Middle frontal gyrus (tissue), 1 donor: ENCODE measurements at regions not wholly inside any gene's neighbourhood (a gene's known extent, or its start where the extent isn't known, plus 50 kb on each side); places are given as distances from the start of the nearest gene placed in this dataset.
"Not testable (repeated sequence)": the region's sequence is repeated elsewhere in the genome, so short reads cannot be mapped to it uniquely, and the experiment has no call there.

Experiments used
- DNase-seq: peaks from one replicate; pipeline ENCODE4 v3.0.0-alpha.2; 2015; ENCODE audit warnings: low spot score; ENCODE audit errors: extremely low spot score

DNA sequence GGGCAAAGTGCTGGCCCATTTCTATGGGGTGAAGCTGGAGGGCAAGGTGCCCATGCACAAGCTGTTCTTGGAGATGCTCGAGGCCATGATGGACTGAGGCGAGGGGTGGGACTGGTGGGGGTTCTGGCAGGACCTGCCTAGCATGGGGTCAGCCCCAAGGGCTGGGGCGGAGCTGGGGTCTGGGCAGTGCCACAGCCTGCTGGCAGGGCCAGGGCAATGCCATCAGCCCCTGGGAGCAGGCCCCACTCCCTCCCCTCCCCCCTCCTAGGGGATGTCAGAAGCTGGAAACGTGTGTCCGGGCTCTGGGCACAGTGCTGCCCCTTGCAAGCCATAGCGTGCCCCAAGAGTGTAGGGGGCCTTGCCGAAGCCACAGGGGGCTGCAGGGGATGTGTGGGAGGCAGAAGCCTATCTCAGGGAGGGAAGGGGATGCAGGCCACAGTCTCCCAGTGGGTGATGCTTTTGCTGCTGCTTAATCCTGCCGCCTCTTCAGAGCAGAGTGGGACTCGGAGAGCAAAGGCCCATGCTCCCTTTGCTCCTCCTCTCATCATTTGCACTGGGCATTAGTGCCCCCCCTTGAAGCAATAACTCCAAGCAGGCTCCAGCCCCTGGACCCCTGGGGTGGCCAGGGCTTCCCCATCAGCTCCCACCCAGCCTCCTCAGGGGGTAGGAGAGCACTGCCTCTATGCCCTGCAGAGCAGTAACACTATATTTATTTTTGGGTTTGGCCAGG, 85.2 kb downstream of the MRPL57 start:
- not testable (repeated sequence) for DNase-seq

DNA sequence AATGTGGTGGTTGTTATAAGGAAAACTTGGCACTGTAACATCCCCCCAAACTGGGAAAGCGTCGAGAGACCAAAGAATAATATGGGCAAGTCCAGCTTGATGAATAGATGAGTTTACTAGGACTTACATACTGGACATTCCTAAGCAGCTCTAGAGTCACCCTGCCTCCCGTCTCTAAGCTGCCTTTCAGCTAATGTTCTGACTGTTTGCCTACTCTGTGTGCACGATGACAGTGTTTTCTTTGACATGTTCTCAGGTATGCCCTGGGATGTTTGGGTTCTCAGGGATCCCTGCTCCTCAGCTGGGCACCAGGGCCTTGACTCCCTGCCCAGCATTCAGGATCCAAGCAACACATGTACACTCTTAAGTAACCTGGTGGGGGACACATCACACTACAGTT, 87.5 kb downstream of the MRPL57 start:
- DNase-seq = not testable (repeated sequence)

GRCh38 chr13:21268485-21268884, 92.0 kb downstream of the MRPL57 start:
- not testable (repeated sequence) for DNase-seq

DNA sequence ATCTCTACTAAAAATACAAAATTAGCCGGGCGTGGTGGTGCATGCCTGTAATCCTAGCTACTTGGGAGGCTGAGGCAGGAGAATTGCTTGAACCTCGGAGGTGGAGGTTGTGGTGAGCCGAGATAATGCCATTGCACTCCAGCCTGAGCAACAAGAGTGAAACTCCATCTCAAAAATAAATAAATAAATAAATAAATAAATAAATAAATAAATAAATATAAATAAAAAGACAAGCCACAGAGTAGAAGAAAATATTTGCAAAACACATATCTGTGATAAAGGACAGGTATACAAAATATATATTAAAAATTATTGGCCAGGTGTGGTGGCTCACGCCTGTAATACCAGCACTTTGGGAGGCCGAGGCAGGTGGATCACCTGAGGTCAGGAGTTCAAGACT, 96.0 kb downstream of the MRPL57 start:
- not testable (repeated sequence) for DNase-seq

- not testable (repeated sequence) for DNase-seq
These were observed 98.0 kb downstream of the MRPL57 start for GRCh38 chr13:21274457-21274856.

GRCh38 chr13:21282065-21282464, 105.6 kb downstream of the MRPL57 start:
- DNase-seq = no peak

DNA sequence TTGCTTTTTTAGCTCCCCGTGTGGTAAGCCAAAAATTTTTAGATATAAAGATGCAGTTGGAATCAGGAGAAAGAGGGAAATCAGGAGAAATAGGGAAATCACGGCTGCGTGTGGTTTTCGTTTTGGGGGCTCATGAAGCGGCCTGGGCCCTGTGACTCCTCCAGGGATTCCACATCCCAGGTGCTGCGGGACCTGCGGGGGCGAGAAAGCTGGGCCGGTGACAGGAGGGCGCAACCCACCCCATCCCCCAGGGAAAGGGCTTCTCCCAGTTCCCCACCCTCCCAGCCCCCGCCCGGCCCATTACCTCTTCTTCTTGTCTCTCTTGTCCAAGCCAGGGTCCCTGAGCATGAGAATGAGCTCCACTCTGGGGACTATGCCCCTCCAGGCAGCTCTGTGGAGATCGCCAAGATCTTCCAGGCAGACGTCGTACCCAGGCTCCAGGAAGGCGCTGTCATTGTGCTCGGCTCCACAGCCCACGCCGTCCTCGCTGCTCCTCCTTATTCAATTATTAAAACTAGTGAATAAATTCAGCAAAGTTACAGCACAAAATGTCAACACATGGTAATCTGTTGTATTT, 111.0 kb downstream of the MRPL57 start:
- no peak for DNase-seq

GRCh38 chr13:21289475-21289874, 113.0 kb downstream of the MRPL57 start:
- DNase-seq = no peak

- DNase-seq = not testable (repeated sequence)
These were observed 114.1 kb downstream of the MRPL57 start for GRCh38 chr13:21290442-21291002.

DNA sequence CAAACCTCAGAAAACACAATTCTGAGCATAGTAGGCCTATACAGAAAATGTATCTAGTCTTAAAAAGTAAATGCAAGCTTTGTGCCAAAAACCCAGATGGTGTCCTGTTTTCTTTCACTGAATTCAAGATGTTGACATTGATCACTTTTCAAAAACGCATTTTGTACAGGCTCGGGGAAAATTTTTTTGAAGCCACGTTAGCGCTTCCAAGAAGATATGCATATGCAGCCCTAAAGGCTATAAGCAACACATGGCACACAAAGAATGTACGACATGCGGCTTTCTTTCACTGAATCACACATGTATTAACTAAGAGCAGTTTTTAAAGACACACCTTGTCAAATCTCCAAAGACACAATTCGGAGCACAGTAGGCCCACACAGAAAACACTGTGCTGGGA, 115.4 kb downstream of the MRPL57 start:
- DNase-seq = no peak

GRCh38 chr13:21296991-21297390, 120.5 kb downstream of the MRPL57 start:
- DNase-seq = peak; percentile 5

- no peak for DNase-seq
These were observed 121.0 kb downstream of the MRPL57 start for GRCh38 chr13:21297447-21297846.

DNA sequence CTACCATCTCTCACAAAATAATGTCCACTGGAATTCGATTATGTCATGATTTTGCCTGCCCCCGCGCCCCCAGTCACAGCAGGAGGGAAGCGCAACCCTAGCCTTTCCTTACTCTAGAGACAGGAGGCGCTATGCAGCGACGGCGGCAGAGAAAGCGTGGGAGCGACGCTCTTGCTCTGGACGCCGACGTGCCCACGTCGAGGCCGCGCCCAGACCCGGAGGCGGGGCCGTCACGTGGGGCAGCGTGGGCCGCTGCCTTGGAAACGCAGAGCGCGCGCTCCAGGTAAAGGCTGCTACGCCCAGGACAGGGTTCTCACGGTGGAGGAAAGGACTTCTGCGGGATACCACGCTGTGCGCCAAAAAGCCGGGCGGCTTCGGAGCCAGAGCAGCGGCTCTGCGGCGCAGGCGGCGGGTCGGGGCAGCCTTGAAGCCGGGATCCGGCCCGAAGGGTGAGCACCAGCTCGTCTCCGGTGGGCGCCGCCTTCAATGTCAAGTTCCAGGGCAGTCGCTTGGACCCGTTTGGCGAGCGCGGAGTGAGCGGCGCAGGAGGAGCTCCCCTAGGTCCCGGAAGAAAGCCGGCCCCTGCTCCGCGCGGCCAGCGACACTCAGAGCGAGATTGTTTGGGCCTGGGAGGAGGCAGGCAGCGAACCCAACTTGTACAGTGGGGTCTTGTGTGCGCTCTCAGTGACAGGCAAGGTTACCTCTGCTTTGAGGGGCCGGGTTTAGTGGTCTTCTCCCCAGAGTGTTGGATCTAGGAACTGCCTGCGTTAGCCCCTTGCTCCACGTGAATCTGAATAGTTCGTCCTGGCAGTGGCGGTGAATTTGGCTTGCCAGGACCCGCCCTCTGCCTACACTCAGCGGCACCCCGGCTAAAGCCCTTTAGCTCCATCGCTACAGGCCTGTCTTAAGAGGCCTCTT, 121.7 kb downstream of the MRPL57 start:
- DNase-seq = peak; percentile 78

GRCh38 chr13:21304256-21304655, 127.8 kb downstream of the MRPL57 start:
- no peak for DNase-seq

- DNase-seq = not testable (repeated sequence)
These were observed 130.0 kb downstream of the MRPL57 start for GRCh38 chr13:21306300-21307073.

DNA sequence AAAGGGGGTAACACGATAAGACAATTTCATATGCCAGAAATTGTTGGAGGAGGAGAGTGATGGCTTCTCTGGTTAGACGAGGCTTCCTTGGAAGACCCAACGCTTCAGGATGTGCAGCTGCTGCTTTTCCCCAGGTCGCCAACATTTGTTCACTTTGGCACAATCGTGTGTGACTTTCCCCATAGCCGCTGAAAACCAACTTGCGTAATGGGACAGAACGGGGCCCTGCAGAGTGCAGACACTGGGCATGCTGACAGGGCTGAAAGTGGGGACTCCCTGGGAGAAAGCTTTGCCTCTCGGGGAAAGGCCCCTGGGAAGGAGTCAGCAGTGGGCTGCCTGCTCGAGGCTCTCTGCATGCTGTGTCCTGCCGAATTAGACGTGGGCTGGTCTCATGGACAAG, 130.7 kb downstream of the MRPL57 start:
- not testable (repeated sequence) for DNase-seq

DNA sequence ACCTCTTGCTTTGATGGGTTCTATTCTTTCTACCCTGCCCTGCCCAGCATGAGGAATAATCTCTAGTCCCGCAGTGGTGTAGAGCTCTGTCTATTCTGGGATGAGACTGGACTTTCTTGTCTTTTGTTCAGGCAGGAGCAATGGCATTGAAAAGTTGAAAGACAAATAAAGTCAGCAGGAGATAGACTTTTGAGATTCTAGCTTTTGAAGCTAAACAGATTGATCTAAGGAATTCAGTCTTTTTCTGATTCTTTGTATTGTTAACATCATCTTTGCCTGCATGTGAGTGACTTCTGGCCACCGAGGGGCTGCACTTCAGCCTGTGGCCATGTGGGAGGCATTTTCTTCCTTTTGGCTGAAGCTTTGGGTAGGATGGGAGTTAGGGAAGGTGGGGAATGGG, 132.4 kb downstream of the MRPL57 start:
- no peak for DNase-seq

- DNase-seq = no peak
These were observed 133.2 kb downstream of the MRPL57 start for GRCh38 chr13:21309542-21310172.

DNA sequence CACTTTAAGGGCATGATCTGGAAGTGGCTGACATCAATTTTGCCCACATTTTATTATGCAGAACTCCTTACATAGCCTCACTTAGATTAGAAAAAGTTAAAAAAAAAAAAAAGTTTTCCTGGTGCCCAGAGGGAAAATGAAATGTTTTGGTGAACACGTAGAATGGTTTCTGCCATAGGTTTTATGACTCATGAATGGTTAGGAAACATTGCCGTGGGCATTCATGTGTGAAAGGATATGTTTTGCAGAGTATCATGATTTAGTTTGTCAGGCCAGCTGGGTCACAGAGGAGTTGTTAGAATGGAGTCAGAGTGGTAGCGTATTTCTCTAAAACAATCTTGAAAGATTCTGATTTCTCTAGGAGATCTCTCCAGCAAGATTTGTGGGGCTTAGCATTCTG, 133.8 kb downstream of the MRPL57 start:
- no peak for DNase-seq

DNA sequence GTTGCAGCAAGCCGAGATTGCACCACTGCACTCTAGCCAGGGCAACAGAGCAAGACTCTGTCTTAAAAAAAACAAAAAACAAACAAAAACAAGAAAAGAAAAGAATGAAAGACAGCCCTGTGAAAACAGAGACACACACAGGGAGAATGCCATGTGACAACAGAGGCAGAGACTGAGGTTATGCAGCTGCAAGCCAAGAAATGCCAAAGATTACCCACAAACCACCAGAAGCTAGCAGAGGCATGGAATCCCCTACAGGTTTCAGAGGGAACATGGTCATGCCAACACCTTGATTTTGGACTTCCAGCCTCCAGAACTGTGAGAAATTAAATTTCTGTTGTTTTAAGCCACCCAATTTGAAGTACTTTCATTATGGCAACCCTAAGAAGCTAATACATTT, 138.5 kb downstream of the MRPL57 start:
- DNase-seq = not testable (repeated sequence)
